HUDEP-2 (cell line): ENCODE measurements at regions not wholly inside any gene's neighbourhood (a gene's known extent, or its start where the extent isn't known, plus 50 kb on each side); places are given as distances from the start of the nearest gene placed in this dataset.
"Not testable (repeated sequence)": the region's sequence is repeated elsewhere in the genome, so short reads cannot be mapped to it uniquely, and the experiment has no call there.

Experiments used
- DNase-seq, 76 experiments: peaks; one replicate each; lab custom pipeline; 2025; ENCODE audit not compliant: unreplicated experiment in 76 of 76; lab: John Stamatoyannopoulos, UW

DNA sequence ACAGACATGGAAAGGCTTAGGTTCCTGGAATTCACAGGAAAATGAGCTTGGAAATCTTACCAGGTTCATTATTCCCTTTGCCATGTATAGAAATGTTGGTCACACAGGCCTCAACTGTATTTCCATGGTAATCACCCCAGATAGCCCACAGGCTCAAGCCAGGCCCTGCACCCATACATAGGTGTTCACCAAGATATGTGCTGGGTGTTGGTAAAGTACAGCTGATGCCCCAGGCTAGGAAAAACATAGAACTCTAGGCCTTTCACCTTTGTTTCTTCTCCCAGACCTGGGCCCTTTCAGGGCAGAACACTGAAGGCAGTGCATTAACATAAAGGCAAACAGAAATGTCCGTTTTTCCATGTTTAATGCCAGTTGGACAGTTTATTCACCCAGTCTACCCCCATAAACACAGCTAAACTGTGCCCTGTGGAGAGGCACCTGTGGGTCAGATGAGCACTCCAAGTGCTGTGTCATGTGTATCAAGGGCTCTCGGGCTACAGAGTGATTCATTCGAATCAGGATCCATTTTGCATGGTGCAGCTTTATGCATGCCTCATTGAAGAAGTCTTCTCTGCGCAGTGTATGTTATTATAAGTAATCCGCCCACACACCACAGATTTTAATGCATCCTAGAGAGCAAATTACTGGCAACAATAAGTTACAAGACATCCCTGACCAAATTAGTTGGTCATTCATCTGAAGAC is 93.4 kb upstream of the SLC30A5 start:
- no peak for DNase-seq

DNA sequence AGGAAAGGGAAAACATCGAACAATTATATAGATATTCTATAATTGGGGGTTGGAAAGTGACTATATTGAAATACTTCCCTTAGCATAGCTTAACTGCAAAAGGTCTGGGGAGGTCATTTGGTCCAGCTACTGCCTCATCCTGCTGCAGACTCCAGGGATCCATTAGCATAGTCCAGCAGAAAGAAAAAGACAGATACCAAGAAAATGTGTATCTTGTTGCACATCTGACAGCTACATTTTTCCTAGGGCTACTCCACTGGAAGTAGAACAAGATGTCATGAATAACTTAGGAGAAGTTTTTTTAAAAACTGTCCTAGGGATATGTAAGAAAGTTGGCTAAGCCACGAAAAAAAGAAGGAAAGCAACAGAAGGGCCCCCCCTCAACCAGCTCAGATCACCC is 92.9 kb upstream of the SLC30A5 start:
- no peak for DNase-seq

DNA sequence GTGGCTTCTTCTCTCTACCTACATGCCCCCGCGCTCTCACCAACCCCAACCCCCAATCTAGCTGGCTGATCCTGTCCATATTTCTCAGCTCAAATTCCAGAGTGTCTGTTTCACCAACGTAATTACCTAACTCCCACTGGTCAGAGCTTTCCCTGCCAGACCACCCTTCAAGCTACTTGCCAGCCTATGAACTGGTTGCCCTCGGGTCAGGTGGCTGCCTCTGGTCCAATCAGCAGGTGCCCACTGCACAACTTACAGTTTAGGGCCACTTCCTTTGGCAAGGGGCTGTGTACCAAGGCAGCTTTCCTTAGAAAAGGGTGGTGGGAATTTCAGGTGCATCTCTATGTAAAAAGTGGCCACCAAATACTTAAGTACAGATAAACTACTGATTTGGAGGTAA is 92.2 kb upstream of the SLC30A5 start:
- DNase-seq = no peak

DNA sequence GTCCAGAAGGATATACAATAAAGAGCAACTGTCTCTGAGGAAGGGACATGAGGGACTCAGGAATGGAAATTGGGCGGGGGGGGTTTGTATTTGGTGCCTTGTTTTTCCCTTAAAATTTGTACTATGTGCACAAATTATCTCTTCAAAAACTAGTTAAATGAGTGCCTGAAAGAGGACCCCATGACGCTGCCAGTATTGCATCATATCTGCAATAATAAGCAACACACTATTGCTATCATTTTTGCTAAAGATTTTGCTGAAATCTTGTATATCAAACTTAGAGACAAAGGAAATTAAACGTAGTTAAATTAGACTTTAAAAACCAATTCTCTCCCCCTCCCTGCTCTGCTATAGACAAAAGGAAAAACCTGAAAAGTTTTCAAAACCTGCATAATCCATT is 89.7 kb upstream of the SLC30A5 start:
- DNase-seq = no peak

DNA sequence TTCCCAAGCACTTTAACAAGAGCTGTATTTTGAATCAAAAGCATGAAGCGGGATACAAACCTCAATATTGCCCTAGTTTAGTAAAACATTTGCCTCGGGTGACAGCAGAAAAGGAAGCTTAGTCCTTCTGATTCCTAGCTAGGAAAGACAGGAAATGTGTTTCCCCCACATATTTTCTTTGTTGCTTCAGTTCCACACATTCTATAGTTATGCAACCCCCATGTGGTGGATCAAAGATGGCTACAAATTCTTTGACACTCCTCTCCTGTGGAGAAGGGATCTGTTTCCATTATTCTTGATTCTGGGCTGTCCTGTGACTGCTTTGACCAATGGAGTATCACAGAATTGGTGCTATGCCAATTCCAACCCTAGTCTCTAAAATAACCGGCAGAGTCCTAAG is 89.1 kb upstream of the SLC30A5 start:
- DNase-seq = no peak

DNA sequence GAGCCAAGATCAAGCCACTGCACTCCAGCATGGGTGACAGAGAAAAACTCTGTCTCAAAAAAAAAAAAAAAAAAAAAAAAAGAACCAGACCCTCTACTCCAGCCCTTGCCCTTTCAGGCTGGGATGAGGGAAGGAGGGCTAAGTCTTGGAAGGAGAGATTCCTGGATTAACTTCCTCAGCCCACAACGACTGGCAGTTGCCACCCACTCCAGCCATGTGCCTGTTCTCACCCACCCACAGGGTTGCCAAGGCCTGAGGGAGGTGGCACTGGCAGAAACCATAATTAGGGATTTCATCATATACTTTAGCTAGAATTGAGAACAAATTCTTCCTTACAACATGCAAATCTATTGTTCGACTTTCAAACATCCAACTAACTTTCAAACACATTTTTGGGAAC is 87.8 kb upstream of the SLC30A5 start:
- no peak for DNase-seq

DNA sequence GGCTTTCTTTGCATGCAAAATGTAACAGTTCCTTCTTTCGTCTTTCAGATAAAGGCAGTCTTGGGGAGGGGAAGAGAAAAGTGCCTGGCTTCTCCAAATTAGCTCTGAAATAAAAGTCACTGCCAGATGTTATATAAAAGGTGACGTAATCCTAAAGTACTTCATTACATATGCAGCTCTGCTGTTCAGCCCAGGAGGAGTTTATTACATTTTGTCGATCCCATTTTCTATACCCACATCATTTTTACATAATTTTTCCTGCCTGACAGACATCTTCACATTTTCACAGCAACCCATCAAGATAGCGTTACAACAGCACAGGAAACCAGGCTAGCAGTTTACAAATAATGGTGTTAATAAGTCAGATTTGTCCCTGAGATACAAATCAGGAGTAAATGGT is 86.7 kb upstream of the SLC30A5 start:
- no peak for DNase-seq

DNA sequence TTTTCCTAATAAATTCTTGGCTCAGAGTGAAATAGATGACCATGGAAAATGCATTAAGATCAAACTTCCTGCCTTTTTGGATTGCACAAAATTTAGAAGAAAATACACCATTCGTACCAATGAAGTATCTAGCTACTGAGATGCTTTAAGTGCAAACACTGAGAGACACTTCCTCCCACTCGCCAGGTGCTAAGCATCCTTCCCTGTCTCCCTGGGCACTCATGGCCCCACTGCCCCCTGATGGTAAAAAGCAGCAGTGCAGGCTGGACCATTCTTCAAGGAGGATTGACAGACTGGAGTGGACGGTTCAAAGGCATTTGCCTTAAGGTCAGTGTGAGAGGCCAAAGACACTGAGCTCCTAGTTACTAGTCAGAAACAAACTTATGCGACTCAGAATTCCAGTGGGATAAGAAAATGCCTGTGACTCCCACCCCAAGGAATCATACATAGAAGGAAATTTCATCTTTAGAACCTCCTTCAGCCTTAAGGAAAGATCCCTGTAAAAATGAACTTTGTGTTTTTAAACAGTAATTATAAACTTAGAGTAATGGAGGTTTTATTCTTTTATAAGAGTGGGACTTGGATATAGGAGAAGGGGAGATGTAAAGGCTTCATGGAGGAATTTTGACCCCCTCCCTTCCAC is 86.0 kb upstream of the SLC30A5 start:
- peak in 45 of 76 experiments; percentile 1 to 60 (median 19) for DNase-seq

DNA sequence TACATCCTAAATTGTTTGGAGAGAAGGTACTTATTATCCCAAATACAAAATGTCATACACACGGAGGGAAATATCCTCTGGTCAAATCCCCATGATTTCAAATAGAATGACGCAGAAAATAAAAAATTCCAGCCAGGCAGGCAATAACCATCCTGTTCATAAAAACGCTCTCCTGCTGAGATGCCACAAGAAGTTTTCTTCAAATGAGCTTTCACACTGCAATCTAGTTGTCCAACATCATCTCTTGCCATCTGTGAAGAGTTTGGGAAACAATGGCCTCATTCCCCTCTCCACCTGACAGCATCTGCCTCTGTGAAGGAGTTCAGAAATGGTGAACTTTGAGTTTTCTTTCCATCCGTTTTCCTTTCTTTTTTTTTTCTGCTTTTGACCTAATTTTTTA is 83.3 kb upstream of the SLC30A5 start:
- no peak for DNase-seq

DNA sequence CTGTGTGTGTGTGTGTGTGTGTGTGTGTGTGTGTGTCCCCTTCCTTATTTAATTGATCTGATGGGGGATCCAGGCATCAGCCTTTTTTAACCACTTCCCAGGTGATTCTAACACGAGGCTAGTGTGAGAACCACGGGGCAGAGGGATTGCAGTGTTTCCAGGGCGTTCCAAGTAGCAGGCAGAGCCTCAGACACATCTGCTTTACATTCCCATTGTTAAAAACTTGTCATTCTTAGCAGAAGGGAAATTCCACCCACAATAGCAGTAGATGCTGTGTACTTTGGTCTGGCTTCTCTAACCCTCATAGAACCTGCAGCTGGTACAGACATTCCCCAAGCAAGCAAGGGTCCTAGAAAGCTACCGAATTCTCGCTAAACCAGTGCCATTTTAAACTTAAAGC is 81.9 kb upstream of the SLC30A5 start:
- DNase-seq = no peak

DNA sequence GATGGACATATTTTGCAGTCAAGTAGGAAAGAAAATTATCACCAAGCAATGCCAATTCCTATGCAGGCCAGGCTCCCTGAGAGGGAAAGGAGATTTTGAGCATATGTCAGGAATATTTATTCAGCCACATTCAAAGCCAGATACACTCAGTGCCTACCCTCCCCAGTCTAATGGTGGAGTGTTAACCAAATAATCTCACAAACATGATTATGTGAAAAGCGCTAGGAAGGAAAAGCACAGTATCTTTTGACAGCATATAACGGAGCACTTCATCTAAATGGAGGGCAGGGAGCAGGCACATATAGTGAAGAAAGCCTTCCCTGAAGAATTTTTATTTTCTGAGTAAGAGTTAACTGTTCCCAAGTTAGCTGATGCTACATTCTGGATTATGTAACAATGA is 80.3 kb upstream of the SLC30A5 start:
- no peak for DNase-seq

DNA sequence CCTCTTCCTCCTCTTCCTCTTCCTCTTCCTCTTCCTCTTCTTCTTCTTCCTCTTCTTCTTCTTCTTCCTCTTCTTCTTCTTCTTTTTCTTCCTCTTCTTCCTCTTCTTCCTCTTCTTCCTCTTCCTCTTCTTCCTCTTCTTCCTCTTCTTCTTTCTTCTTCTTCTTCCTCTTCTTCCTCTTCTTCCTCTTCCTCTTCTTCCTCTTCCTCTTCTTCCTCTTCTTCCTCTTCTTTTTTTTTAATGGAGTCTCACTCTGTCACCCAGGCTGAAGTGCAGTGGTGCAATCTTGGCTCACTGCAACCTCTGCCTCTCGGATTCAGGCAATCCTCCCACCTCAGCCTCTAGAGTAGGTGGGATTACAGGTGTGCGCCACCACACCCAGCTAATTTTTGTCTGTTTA is 79.8 kb upstream of the SLC30A5 start:
- DNase-seq = not testable (repeated sequence)

DNA sequence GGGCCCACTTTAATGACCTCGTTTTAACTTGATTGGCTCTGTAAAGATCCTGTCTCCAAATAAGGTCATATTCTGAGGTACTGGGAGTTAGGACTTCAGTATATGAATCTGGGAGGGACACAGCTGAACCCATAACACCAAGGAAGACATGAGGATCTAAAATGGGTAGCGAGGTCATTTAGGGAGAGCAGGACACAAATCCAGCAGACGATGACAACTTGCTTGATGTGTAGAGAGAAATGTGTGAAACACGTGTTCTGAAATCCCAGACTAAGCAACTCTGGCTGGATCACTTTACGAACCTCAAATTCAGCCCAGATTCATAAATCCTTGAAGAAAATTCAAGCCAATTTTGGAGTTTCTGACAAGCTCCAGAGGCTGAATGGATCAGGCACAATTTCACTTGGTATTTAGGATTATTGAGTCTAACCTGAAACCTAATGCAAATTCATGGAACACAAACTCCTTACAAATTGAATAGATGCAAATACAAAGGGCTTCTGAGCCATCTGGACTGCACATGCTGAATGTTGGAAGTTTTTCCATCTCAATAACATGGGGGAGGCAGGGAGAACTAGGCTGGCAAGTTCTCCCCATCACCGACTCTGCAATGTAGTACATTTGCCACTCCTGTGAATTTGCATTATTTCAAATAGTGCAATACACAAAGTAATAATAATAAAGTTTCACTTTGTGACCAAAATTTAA is 74.0 kb upstream of the SLC30A5 start:
- DNase-seq = no peak

DNA sequence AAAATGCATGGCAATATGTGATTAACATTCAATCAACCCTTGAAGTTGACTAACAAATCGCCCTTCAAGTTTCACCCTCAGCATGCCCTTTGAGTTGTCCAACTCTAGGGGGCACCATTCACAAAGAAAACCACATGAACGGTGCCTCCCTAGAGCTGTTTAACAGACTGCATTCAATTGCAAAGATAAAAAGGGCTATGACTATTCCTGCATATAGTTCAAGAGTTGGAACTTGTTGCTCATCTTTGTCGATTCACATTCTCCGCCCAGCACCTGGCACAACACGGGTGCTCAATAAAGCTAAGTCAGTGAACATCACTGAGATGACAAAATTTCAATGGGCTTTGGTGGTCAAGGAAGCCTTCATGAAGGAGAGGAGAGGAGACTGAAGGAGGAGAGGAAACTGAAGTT is 69.6 kb upstream of the SLC30A5 start:
- peak in 53 of 76 experiments; percentile 2 to 78 (median 44) for DNase-seq

DNA sequence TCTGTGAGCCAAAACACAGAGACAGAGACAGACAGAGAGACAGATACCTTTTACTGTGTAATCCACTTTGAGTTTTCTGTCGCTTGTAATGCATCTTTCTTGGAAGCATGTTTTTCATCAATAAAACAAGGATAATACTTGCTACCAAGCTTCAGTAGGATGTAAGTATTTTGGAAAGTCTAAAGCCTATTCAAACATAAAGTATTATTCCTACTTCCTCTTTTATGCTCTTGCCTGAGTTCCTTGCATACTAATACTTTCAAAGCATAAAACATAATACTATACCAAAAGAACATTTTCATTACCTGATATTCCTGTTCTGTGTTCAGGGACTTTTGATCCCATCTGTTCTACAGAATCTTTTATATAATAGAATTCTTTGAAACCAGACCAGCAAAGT is 64.5 kb upstream of the SLC30A5 start:
- DNase-seq = no peak

DNA sequence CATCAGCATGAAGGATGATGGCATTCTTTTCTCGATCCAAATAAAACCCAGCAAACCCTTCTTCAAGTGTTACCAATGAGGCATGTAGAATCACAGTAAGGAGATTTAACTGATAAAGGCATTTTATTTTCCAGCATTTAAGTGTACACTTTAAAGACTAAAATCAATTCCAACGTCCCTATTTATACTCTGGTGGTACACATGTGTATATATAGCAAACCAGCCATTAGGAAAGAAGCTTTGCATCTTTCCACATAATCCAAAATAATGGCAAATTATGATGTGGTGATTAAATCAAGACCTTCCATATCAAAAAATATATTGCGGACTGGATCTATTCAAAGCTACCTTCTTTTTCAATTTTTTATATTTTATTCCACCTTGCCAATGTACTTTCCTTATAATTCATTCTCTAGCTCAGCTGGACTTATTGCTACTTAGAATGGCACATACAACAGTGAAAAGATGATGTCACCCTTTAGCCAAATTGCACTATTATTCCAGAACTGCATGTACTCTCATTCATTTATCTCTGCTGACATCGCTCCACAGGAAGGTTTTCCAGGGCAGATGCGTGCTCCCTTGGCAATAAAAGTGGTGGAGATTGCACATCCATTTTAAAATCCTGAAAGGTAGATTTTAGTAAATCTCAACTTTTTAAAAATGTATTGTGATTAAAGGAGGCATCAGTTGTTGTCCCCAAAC is 63.3 kb upstream of the SLC30A5 start:
- DNase-seq = no peak

DNA sequence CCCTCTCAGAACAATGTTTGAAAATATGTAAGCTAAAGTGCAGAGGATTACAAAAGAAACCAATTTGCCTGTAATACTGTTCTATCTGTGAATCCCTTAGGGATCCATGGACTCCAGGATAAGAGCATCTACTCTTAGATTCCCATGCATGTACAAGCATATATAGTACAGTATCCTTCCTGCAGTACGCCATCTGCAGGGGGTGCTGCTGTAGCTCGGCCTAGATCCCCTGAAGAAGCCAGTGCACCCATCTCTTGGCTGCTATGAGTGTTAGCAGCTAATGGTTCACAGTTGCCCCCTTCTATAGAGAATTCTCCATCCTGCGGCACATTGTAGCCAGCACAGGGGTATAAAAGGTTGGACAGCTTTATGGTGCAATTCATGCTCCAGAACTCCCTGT is 61.8 kb upstream of the SLC30A5 start:
- DNase-seq = peak in 5 of 76 experiments; percentile 2 to 15 (median 2)

DNA sequence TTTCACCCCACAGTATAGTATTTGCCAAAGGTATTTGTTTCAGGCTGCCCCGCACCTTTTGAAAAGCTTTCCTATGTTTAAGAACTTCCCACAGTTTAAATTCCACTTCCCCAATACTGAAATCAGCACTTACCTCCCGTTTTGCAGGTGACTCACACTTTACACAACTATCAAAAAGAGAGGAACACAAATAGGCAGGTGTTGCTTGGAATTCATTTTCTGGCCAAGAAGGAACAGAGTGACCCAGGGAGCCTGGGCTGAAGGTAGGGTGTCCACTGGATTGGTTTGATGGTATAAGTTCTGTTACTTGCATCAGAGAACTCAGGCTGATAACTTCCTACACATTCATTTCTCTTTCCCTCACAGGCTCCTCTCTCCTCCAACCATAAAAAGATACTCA is 60.1 kb upstream of the SLC30A5 start:
- DNase-seq = no peak

DNA sequence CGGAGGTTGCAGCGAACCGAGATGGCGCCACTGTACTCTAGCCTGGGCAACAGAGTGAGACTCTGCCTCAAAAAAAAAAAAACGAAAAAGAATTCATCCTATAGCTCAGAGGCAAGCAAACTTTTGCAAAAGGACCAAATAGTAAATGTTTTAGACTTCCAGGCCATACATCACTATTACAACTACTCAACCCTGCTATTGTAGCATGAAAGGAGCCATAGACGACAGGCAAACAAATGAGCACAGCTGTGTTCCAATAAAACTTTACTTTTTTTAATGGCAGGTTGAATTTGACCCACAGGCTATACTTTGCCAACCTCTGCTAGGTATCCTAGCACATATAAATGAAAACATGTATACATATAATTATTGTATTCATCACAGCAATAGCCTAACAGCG is 58.9 kb upstream of the SLC30A5 start:
- DNase-seq = no peak

DNA sequence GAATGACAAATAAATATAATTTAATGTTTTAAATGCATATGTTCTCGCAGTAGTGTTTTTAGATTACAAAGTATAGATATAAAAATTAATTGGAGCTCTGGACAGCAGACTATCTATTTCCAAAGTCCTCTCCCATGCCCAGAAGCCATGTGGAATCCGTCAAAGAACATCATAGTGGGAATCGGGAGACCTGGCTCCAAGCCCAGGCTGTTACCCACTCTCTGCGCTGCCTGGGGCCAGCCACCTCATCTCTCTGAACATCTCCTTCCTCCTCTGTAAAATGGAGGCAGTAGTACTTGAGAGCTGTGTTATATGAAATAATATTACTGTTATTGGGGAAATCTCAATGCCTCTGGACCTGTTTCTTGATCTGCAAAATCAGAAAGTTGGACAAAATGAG is 58.1 kb upstream of the SLC30A5 start:
- DNase-seq = no peak

DNA sequence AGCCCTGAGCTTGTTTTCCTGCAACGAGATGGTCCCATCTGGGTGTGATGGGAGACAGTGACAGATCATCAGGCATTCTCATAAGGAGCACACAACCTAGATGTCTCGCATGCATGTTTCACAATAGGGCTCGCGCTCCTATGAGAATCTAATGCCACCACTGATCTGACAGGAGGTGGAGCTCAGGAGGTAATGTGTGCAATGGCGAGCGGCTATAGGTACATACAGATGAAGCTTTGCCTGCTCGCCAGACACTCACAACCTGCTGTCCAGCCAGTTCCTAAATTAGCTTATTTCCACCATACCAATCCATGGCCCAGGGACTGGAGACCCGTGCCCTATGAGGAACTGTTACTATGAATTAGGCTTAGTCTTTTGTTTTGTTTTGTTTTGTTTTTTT is 55.3 kb upstream of the SLC30A5 start:
- no peak for DNase-seq
